ENCODE measurements at regions not wholly inside any gene's neighbourhood (a gene's known extent, or its start where the extent isn't known, plus 50 kb on each side); places are given as distances from the start of the nearest gene placed in this dataset.

- no peak for DNase-seq (ENCODE audit: low read depth)
Measured at GRCh38 chr15:97875025-97875512, 85.4 kb upstream of the ARRDC4 start.

- peak; percentile 79 for DNase-seq (ENCODE audit: low read depth)
Measured at GRCh38 chr15:97875513-97876280, 84.8 kb upstream of the ARRDC4 start.

GRCh38 chr15:97876281-97876675 lies 84.2 kb upstream of the ARRDC4 start:
- DNase-seq (ENCODE audit: low read depth): no peak

GRCh38 chr15:97881346-97881965 lies 79.0 kb upstream of the ARRDC4 start:
- DNase-seq (ENCODE audit: low read depth): peak; percentile 55

GRCh38 chr15:97884513-97885131 lies 75.9 kb upstream of the ARRDC4 start:
- no peak for DNase-seq (ENCODE audit: low read depth)

- no peak for DNase-seq (ENCODE audit: low read depth)
Measured at GRCh38 chr15:97890307-97890706, 70.2 kb upstream of the ARRDC4 start.

- DNase-seq (ENCODE audit: low read depth): no peak
Measured at GRCh38 chr15:97892167-97892938, 68.2 kb upstream of the ARRDC4 start.

GRCh38 chr15:97893967-97894366 lies 66.5 kb upstream of the ARRDC4 start:
- no peak for DNase-seq (ENCODE audit: low read depth)

GRCh38 chr15:97899981-97900380 lies 60.5 kb upstream of the ARRDC4 start:
- peak; percentile 21 for DNase-seq (ENCODE audit: low read depth)

- peak; percentile 60 for DNase-seq (ENCODE audit: low read depth)
Measured at GRCh38 chr15:97902140-97902780, 58.2 kb upstream of the ARRDC4 start.

GRCh38 chr15:97903560-97903959 lies 56.9 kb upstream of the ARRDC4 start:
- no peak for DNase-seq (ENCODE audit: low read depth)

GRCh38 chr15:97903971-97904572 lies 56.4 kb upstream of the ARRDC4 start:
- peak; percentile 89 for DNase-seq (ENCODE audit: low read depth)

- peak; percentile 66 for DNase-seq (ENCODE audit: low read depth)
Measured at GRCh38 chr15:97909291-97909891, 51.1 kb upstream of the ARRDC4 start.
